GM18873 (cell line): ENCODE measurements at regions not wholly inside any gene's neighbourhood (a gene's known extent, or its start where the extent isn't known, plus 50 kb on each side); places are given as distances from the start of the nearest gene placed in this dataset.
"Not testable (repeated sequence)": the region's sequence is repeated elsewhere in the genome, so short reads cannot be mapped to it uniquely, and the experiment has no call there.

ENCODE experiments used
- ATAC-seq: cut with Tn5 transposase; IDR thresholded peaks from one replicate; pipeline ENCODE4 v1.9.1; 2021; ENCODE audit warnings: mild to moderate bottlenecking, moderate library complexity, moderate number of reproducible peaks; ENCODE audit not compliant: unreplicated experiment, low FRiP score

DNA sequence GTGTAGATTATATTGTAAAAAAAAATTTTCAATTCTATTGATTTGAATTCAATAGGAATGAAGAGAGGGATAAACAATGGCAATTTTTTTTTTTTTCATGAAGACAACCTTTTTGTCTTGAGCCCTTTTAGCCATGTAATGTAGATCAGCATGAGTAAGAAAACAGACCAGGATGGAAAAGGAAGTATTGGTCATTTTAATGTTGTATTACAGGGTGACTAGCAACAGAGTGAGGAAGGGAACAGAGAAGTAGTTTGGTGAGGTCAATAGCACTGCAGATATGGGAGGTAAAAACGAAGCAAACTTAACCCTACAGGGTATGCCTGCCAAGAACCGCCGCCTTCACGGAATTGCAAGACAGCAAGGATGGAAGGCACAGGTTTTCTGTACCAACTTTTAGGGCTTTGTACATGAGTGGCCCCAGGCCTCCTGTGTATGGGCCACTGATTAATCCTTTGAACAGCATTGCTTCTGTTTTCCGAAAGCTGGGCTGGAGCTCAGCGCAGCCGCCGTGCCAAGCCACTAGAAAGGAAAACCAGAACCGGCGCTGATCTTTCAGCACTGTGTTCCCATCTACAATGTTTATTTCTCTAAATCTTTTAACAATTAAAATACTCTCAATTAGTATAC lies 383.7 kb downstream of the CENPW start:
- no peak for ATAC-seq

DNA sequence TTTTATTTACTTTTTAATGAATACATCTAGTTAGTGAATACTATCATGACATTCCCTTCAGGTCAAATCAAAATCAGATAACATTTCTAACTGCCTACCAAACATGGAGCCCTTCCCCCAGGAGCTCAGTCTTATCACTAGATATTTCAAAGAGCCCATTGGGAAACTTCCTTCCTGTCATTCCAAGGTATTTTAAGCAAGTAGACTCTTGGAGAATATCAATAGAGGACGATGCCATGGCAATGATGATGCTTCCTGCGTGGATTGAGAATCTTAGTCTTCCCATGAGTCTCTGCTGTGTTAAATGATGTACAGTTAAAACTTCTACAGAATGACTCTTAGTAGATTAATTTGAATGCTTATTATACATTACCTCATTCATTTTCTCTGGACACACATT lies 384.9 kb downstream of the CENPW start:
- ATAC-seq: no peak

GRCh38 chr6:126726454-126726853 lies 386.5 kb downstream of the CENPW start:
- ATAC-seq: not testable (repeated sequence)

DNA sequence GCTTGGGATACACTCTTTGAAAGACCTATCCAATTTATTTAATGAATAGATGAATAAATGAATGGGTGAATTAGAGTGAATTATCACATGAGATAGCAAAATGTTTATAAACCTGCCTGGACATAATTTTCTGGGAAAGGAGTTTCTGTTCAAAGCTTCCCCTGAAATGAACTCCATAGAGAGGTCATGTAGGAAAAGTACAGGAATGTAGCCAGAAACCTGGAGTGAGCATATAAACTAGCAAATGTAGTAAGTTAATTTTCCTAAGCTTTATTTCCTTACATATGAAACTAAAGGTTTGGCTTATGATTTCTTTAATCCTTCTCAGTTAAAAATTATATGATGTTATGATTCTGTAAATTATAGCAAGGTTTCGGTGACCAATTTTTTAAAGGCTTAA lies 380.3 kb upstream of the RSPO3 start:
- ATAC-seq: no peak

DNA sequence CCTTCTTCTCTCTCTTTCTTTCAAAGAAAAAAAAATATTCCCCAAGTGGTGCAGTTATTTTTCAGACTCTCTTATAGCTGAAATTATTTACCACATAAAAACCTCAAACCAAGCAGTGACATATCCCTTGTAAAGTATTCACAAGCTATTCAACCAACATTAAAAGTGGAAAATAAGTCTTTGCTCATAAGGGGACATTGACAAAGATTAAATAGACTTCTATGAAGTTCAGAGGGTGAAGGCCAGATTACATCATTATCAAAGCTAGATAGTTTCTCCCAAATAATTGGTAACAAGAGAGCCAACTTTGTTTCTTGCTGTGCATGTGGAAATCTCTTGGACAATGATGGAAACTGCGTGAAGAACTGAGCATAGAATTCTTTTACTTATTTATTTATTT lies 379.8 kb upstream of the RSPO3 start:
- no peak for ATAC-seq

GRCh38 chr6:126743076-126743475 lies 375.4 kb upstream of the RSPO3 start:
- no peak for ATAC-seq

DNA sequence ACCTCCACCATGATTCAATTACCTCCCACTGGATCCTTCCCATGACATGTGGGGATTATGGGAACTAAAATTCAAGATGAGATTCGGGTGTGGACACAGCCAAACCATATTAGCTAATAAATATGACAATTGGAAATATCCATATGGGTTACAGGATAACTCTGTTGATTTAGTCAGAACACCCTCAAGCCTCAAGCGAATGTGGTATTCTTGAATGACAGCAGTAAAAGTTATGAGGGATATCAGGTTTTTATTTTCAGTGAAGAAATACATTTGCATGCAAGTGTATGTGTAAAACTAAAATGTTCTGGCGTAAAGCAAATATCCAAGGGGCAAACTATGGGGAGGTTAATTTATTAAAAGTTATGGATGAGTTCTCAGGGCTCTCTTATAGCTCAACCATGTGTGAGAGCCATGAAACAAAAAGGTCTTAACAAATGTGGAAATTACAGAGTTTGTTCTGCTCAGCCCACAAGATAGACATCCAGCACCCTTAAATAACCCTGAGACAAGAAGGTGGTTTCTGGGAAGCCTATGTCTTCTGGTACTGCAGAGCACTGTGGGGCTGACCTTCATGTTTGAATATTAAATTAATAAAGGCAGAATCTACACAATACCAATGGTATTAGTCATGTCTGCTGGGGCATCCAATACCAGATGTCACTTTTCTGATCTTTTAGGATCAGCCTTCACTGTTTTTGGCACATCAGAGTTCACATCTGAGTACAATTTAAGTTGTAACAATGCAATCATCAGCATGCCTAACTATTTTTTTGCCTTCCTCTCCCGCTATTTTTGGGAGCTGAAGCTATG lies 370.5 kb upstream of the RSPO3 start:
- no peak for ATAC-seq

- ATAC-seq: no peak
Measured at GRCh38 chr6:126753606-126754005, 364.9 kb upstream of the RSPO3 start.

GRCh38 chr6:126761854-126762253 lies 356.6 kb upstream of the RSPO3 start:
- no peak for ATAC-seq

GRCh38 chr6:126764104-126764503 lies 354.4 kb upstream of the RSPO3 start:
- ATAC-seq: no peak

- no peak for ATAC-seq
Measured at GRCh38 chr6:126764671-126765070, 353.8 kb upstream of the RSPO3 start.

DNA sequence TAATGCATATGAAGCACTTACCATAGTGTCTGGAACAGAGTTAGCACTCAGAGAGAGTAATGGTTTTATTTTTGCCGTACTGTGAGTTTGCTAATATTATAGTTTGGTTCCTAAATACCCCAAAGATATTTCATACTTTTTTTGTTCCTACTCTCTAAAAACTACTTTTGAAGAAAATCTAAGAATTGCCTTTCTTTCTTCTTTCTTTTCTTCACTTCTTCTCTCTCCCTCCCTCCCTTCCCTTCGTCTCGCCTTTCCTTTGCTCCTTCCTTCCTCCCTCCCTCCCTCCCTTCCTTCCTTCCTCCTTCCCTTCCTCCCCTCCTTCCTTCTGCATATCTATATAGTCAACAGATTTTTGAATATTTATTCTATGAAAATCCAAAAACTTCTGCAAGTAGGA lies 351.7 kb upstream of the RSPO3 start:
- no peak for ATAC-seq

- ATAC-seq: no peak
Measured at GRCh38 chr6:126767711-126768110, 350.8 kb upstream of the RSPO3 start.

DNA sequence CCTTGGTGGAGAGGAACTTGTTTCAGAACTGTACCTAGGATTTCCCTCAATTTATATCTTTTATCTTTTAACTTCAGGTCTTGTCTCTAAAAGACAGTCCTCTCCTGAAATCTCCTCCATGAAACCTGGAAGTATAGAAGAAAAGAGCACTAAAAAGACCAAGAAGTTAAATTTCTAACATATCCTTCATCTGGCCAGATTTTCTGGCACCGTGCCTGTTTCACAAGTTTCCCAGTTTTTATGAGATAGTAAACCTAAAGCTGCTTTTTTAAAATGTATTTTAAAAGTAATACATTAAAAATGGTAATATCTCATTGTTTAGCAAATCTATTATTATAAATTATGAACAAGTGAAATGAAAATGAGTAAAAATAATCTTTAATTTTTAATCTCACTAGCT lies 348.3 kb upstream of the RSPO3 start:
- ATAC-seq: no peak

DNA sequence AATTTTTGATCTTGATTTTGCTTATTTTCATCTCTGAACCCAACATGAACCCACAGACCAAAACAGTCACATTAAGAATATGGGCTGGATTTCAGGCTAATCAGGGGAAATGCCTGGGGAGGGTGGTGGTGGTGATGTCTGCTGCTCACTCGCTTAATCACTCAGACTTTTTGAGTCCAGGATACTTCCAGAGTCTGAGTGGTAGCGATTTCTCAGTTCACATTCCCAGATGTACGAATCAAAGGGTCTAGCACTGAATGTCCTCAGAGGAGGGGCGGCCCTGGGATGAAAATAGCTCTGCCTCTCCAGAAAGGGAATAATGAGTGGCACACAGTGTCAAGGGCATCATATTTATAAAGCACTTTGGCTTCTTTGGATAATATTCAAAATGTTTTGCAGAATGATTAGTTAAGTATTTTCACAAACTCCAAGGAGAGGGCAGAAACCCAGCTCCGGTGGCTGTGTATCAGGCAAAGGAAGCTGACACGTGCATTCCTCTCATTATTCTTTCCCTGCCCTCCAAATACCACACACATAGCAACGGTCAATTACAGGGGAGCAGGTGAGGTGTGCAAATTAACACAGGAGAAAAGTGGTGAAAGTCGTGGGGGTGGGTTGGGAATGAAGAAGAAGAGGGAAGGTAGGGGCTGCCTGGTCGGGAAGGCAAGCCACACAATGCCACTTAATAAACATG lies 345.2 kb upstream of the RSPO3 start:
- ATAC-seq: no peak

DNA sequence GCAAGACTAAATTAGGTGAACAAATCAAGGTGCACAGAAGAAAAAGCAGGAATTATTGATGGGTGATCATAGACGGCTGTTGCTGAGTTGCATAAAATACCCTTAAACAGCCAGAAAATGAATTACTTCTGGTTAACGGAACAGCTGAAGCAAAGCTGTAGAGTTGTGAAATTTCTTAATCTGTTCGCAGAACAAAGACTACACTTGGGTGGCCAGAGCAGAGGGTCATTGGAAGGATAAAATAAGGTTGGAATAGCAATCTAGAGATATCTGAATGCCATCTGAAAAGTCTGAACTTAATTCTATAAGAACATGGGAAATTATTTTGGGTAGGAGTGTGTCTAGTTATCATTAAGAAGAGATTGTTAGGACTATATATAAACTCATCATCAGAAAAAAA lies 339.1 kb upstream of the RSPO3 start:
- no peak for ATAC-seq

DNA sequence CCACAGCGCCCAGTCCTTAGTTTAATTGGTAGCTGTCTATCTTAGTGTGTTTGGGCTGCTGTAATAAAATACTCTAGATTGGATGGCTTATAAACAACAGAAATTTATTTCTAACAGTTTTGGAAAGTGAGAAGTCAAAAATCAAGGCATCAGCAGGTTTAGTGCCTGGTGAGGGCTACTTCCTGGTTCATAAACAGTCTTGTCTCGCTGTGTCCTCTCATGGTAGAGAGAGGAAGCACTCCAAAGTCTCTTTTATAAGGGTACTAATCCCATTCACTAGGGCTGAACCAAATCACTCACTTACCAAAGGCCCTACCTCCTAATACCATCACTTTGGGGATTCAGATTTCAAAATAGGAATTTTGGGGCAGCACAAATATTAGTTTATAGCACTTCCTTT lies 336.9 kb upstream of the RSPO3 start:
- no peak for ATAC-seq

- ATAC-seq: no peak
Measured at GRCh38 chr6:126784161-126784790, 334.2 kb upstream of the RSPO3 start.

- ATAC-seq: no peak
Measured at GRCh38 chr6:126786262-126786661, 332.2 kb upstream of the RSPO3 start.

DNA sequence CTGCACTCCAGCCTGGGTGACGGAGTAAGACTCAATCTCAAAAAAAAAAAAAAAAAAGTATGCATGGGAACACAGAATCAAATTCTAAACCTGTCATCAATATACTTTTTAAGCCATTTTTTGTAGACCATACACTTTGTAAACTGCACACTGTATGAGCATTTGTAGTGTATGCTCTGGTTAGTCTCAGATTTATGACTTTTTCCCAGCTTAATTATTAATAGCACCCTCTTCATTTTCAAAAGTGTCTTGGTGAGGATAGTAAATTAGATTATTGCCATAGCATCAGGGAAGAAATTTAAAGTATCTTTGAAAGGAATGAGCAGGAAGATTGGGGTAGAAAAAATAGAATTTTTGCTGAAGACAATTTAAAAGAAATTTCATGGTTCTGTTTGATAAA lies 330.8 kb upstream of the RSPO3 start:
- ATAC-seq: no peak

GRCh38 chr6:126788861-126789365 lies 329.6 kb upstream of the RSPO3 start:
- ATAC-seq: no peak
